Gastroesophageal sphincter (tissue), 4 donors: ENCODE measurements at regions not wholly inside any gene's neighbourhood (a gene's known extent, or its start where the extent isn't known, plus 50 kb on each side); places are given as distances from the start of the nearest gene placed in this dataset.

Experiments used
- ATAC-seq: fragments of 150-250 bp; one replicate; pipeline ENCODE4 v1.9.1; 2016; ENCODE audit warnings: mild to moderate bottlenecking, moderate library complexity
- H3K27ac ChIP-seq, 4 donors: fragments of 200-600 bp; sonication (generic) in 3 of 4; 1 replicate in 3 of 4; 2 replicates in 1 of 4; pipeline ENCODE4 v1.5.1; 2016 to 2019
- H3K27me3 ChIP-seq: fragments of 200-600 bp; sonication (generic); one replicate; pipeline ENCODE4 v1.5.1; 2019
- H3K36me3 ChIP-seq, 2 donors: fragments of 200-600 bp; sonication (generic); one replicate each; pipeline ENCODE4 v1.5.1; 2019; ENCODE audit warnings: control low read depth in 1 of 2
- H3K4me1 ChIP-seq, 3 donors: fragments of 200-600 bp; sonication (generic); 1 replicate in 2 of 3; 2 replicates in 1 of 3; pipeline ENCODE4 v1.5.1; 2016 to 2019; ENCODE audit warnings: control low read depth in 2 of 3
- H3K4me3 ChIP-seq, 2 donors: fragments of 200-600 bp; sonication (generic); one replicate each; pipeline ENCODE4 v1.5.1; 2019; ENCODE audit warnings: mild to moderate bottlenecking in 1 of 2, moderate library complexity in 1 of 2
- H3K9me3 ChIP-seq, 3 donors: fragments of 200-600 bp; sonication (generic); one replicate each; pipeline ENCODE4 v1.5.1; 2017 to 2019; ENCODE audit warnings: control low read depth in 2 of 3
- EP300 ChIP-seq: sonication (generic); formaldehyde crosslinking; IDR thresholded peaks from one replicate; pipeline ENCODE4 v1.6.1; 2017; ENCODE audit warnings: antibody characterized with exemption, mild to moderate bottlenecking
- POLR2A ChIP-seq, 2 donors: fragments of 450-650 bp; IDR thresholded peaks; one replicate each; pipeline ENCODE4 v1.6.1; 2017; ENCODE audit warnings: antibody characterized with exemption in 2 of 2, mild to moderate bottlenecking in 2 of 2, moderate library complexity in 1 of 2
- POLR2AphosphoS5 ChIP-seq: sonication (generic); formaldehyde crosslinking; IDR thresholded peaks from one replicate; pipeline ENCODE4 v1.6.1; 2017; ENCODE audit warnings: antibody characterized with exemption
- whole genome bisulfite sequencing, 2 donors: methylation state at CpG; one replicate each; pipeline ENCODE4 v1.1.5; 2018; ENCODE audit warnings: low coverage in 1 of 2; 5-methylcytosine and 5-hydroxymethylcytosine counted together
- TF ChIP-seq, protein P1 (sequence below), 4 experiments: fragments of 200-600 bp in 2 of 4; fragments of 450-650 bp in 2 of 4; sonication (generic) in 1 of 4; IDR thresholded peaks; one replicate each; pipeline ENCODE4 v1.5.1; 2017 to 2019; ENCODE audit warnings: antibody characterized with exemption in 4 of 4, mild to moderate bottlenecking in 2 of 4, moderate library complexity in 2 of 4

DNA sequence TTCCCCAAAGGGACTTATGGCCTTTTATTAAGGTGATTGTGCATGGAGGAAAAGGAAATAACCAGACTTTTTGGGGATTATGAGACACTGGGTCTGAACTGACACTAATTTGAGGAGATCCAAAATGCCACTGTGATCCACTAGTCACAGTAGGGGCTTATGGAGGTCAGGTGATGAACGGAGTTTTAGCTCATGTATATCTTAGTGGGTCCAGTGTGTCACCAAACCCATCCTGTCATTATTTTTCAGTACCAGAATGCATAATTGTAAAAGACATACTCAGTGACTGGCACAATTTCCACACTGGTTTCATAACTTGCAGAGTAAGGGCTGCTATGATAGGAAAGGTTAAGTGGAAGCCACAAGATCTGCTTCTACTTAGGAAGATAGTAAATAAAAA, 131.3 kb downstream of the RTL3 start:
- no peak for TF ChIP-seq EP300
- TF ChIP-seq, protein P1, sequence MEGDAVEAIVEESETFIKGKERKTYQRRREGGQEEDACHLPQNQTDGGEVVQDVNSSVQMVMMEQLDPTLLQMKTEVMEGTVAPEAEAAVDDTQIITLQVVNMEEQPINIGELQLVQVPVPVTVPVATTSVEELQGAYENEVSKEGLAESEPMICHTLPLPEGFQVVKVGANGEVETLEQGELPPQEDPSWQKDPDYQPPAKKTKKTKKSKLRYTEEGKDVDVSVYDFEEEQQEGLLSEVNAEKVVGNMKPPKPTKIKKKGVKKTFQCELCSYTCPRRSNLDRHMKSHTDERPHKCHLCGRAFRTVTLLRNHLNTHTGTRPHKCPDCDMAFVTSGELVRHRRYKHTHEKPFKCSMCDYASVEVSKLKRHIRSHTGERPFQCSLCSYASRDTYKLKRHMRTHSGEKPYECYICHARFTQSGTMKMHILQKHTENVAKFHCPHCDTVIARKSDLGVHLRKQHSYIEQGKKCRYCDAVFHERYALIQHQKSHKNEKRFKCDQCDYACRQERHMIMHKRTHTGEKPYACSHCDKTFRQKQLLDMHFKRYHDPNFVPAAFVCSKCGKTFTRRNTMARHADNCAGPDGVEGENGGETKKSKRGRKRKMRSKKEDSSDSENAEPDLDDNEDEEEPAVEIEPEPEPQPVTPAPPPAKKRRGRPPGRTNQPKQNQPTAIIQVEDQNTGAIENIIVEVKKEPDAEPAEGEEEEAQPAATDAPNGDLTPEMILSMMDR (IDR thresholded peaks at IDR 0.05), result no peak
- no peak overlapping the region for H3K4me3 ChIP-seq
- H3K27me3 ChIP-seq, result no peaks in the 10 kb centered on the region
- no peaks in the 10 kb centered on the region for H3K36me3 ChIP-seq
- H3K9me3 ChIP-seq, result no peaks in the 10 kb centered on the region
- 40% methylated on average over 1 of the region's 1 CpG; no CpG with 5 or more reads in 1 of the 2 donors for WGBS, 2 donors
- peaks cover 0 to 22% (median 0%) of the 10 kb centered on the region in 3 donors for H3K4me1 ChIP-seq
- H3K27ac ChIP-seq, result no peak overlapping the region
- no peak for ATAC-seq

DNA sequence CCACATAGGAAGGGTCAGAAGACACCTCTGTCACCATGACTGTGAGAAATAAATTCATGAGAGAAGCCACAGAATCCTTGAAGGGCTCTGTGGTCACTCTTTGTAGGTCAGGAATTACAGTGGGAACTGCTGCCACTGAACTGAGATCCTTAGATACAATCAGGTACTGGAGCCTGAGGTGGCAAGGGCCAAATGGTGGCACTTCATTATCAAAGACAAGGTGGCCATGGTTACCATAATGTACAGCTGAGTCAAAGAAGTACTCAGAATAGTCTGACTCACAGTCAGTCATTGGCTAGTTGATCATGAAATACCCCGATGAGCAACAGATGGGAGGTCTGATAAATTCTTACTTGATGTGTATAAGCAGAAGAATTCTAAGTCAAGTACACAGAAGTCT, 131.9 kb downstream of the RTL3 start:
- ATAC-seq, result no peak
- Histone ChIP-seq H3K9me3 (no peaks in the 10 kb centered on the region), H3K4me3 (no peak overlapping the region), H3K27ac (no peak overlapping the region), H3K4me1 (peaks cover 0 to 16% (median 0%) of the 10 kb centered on the region in 3 donors), H3K36me3 (no peaks in the 10 kb centered on the region), H3K27me3 (no peaks in the 10 kb centered on the region)
- 57 to 67% methylated on average over 1 of the region's 1 CpG for WGBS, 2 donors
- TF ChIP-seq POLR2A (IDR thresholded peaks at IDR 0.05), result no peak
- TF ChIP-seq, protein P1 (IDR thresholded peaks at IDR 0.05), result no peak
- no peak for TF ChIP-seq POLR2AphosphoS5
- TF ChIP-seq EP300, result no peak

DNA sequence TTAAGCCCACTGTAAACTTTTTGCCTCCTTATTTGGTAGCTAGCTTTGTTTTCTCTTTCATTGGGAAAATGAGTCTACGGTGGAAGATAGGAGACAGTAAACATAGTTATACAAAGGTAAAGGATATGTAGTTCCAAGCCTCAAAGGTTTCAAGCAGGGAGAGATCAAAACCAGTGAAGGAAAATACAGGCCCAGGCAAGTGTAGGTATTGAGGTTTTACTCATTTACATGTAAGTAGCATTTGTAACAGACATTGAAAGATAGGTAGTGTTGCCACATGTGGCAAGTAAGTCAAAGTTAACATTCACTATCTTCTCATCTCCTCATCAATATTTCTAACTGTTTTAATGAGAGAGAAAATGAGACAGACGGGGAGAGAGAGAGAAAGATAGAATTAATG, 136.5 kb downstream of the RTL3 start:
- no peak for TF ChIP-seq POLR2AphosphoS5
- no peak for TF ChIP-seq EP300
- TF ChIP-seq, protein P1 (IDR thresholded peaks at IDR 0.05), result no peak
- TF ChIP-seq POLR2A (IDR thresholded peaks at IDR 0.05), result no peak
- H3K36me3 ChIP-seq, result no peaks in the 10 kb centered on the region
- no peaks in the 10 kb centered on the region for H3K9me3 ChIP-seq
- no peak for ATAC-seq
- 77% methylated on average over 2 of the region's 2 CpGs; no CpG with 5 or more reads in 1 of the 2 donors for WGBS, 2 donors
- H3K4me3 ChIP-seq, result no peak overlapping the region
- no peak overlapping the region for H3K27ac ChIP-seq
- no peaks in the 10 kb centered on the region for H3K27me3 ChIP-seq
- no peaks in the 10 kb centered on the region for H3K4me1 ChIP-seq

DNA sequence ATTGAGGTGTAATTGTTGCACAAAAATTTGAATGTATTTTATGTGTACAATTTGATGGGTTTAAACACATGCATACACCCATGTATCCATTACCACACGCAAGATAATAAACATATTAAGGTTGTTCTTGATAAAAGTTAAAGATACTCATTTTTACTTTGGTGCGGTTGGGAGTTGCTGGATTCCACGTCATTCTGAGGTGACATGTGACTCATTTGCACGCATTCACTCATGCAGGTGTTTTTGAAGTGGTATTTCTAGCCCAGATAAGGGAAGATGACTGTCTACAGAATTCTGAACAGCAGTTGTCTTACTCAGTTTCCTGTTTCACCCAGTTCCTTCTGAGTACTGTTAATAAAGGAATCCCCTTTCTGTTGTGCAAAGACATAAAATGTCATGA, 142.0 kb downstream of the RTL3 start:
- Histone ChIP-seq H3K36me3 (no peaks in the 10 kb centered on the region), H3K4me1 (peaks cover 0 to 18% (median 0%) of the 10 kb centered on the region in 3 donors), H3K9me3 (no peaks in the 10 kb centered on the region), H3K27me3 (no peaks in the 10 kb centered on the region), H3K27ac (no peak overlapping the region), H3K4me3 (no peak overlapping the region)
- TF ChIP-seq POLR2AphosphoS5 (no peak), POLR2A (IDR thresholded peaks at IDR 0.05) (no peak), EP300 (no peak)
- TF ChIP-seq, protein P1 (IDR thresholded peaks at IDR 0.05), result no peak
- no peak for ATAC-seq
- 65 to 72% methylated on average over 4 of the region's 4 CpGs for WGBS, 2 donors

DNA sequence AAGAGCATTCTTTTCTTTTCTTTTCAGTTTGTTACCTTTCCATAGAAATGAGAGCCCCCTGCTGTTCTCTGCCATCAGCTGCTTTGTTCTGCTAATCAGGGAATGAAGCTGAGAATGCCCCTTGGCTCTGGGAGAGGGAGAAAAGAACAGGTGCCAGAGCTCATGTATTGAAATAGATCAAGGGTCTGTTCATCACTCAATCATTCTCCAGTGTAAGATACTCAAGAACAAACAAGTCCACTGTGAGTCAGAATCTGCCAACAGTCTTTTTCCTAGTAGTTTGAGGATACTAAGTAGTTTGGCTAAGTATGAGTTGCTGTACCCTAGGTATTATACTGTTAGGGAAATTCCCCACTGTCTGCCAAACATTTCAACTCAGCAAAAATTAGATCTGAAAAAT, 144.3 kb downstream of the RTL3 start:
- no peaks in the 10 kb centered on the region for H3K27me3 ChIP-seq
- H3K4me1 ChIP-seq, result peaks cover 0 to 18% (median 0%) of the 10 kb centered on the region in 3 donors
- H3K27ac ChIP-seq, result peak overlapping the region; percentile 61 to 74 (median 65)
- no peaks in the 10 kb centered on the region for H3K36me3 ChIP-seq
- no peak overlapping the region for H3K4me3 ChIP-seq
- TF ChIP-seq EP300 (no peak), POLR2AphosphoS5 (no peak)
- TF ChIP-seq, protein P1 (IDR thresholded peaks at IDR 0.05), result peak in 1 of 4 experiments; percentile 29
- no peak for ATAC-seq
- no peaks in the 10 kb centered on the region for H3K9me3 ChIP-seq
